ENCODE measurements at regions not wholly inside any gene's neighbourhood (a gene's known extent, or its start where the extent isn't known, plus 50 kb on each side); places are given as distances from the start of the nearest gene placed in this dataset.

GRCh38 chr5:135217669-135218485 is 181.2 kb downstream of the MACROH2A1 start:
- Histone ChIP-seq H4K20me1 (ENCODE audit: control insufficient read depth, insufficient read depth, insufficient read length) (no peaks in the 10 kb centered on the region), H2AFZ (ENCODE audit: low read length) (no peak overlapping the region), H4K5ac (ENCODE audit: insufficient read length, low read depth, low read length) (no peak overlapping the region), H3K18ac (ENCODE audit: insufficient read length, low read depth, low read length) (no peak overlapping the region), H3K27ac (ENCODE audit: insufficient read length, low read depth, low read length) (no peak overlapping the region), H3K56ac (ENCODE audit: insufficient read length, low read depth, low read length) (no peak overlapping the region), H2BK20ac (ENCODE audit: low read depth, low read length, poor library complexity, severe bottlenecking) (no peak overlapping the region), H3K9ac (ENCODE audit: extremely low read depth, insufficient read length, low read length) (no peak overlapping the region), H3K4ac (ENCODE audit: low read depth, low read length) (no peak overlapping the region), H3K14ac (ENCODE audit: insufficient read depth, low read length) (no peak overlapping the region), H2BK15ac (ENCODE audit: low read depth, low read length) (no peak overlapping the region; the same call in 1 of the 2 replicates), H3K27me3 (ENCODE audit: insufficient read depth, low read length) (no peaks in the 10 kb centered on the region), H4K8ac (replicated peaks; ENCODE audit: insufficient read length, low read depth, low read length) (no peak overlapping the region), H3K23me2 (ENCODE audit: insufficient read length, low read depth, low read length, poor library complexity, severe bottlenecking) (no peaks in the 10 kb centered on the region), H3K79me2 (ENCODE audit: insufficient read depth, low read length) (no peaks in the 10 kb centered on the region), H3K4me1 (ENCODE audit: insufficient read depth, low read length) (no peaks in the 10 kb centered on the region), H3K79me1 (ENCODE audit: insufficient read depth, low read depth, low read length, poor library complexity, severe bottlenecking) (no peaks in the 10 kb centered on the region), H3T11ph (ENCODE audit: low read length) (no peak overlapping the region), H2AK5ac (ENCODE audit: insufficient read length, low read length) (no peak overlapping the region), H3K9me3 (ENCODE audit: control insufficient read depth, low read depth, low read length) (no peaks in the 10 kb centered on the region), H3K23ac (ENCODE audit: insufficient read length, low read depth, low read length) (no peak overlapping the region), H3K4me2 (ENCODE audit: insufficient read depth, insufficient read length, low read length) (no peak overlapping the region), H2BK12ac (ENCODE audit: insufficient read length, low read depth, low read length) (no peak overlapping the region), H4K91ac (ENCODE audit: insufficient read length, low read depth, low read length) (no peak overlapping the region), H2BK120ac (ENCODE audit: low read depth, low read length, poor library complexity, severe bottlenecking) (no peak overlapping the region), H2BK5ac (ENCODE audit: insufficient read length, low read length) (no peak overlapping the region)
- no peak overlapping the region for H3K27ac Mint-ChIP-seq
- no peak overlapping the region for H3K4me3 Mint-ChIP-seq
- peaks cover 8 to 9% of the 10 kb centered on the region in 2 experiments for H3K4me1 Mint-ChIP-seq
- H3K36me3 Mint-ChIP-seq (ENCODE audit: insufficient read depth in 1 of 3, low read depth in 3 of 3) = no peaks in the 10 kb centered on the region
- no CpG with 5 or more reads among the region's 11 CpGs for WGBS (ENCODE audit: extremely low coverage, insufficient read length, low lambda C conversion rate)
- TF ChIP-seq CTCF (conservative IDR thresholded peaks at IDR 0.05) = peak; percentile 61
- peak; percentile 36 for DNase-seq
- no peaks in the 10 kb centered on the region for H3K9me3 Mint-ChIP-seq
- peaks cover 21% of the 10 kb centered on the region for H3K27me3 Mint-ChIP-seq (ENCODE audit: low read depth)
